PFSK-1 (cell line): ENCODE measurements at regions not wholly inside any gene's neighbourhood (a gene's known extent, or its start where the extent isn't known, plus 50 kb on each side); places are given as distances from the start of the nearest gene placed in this dataset.

Source experiments
- FOXP2 ChIP-seq: optimal IDR thresholded peaks from 2 replicates; pipeline ENCODE3; 2011; ENCODE audit warnings: borderline replicate concordance, control low read depth, inconsistent platforms; ENCODE audit not compliant: insufficient read depth; ENCODE audit errors: extremely low read length, extremely low read depth
- POLR2AphosphoS5 ChIP-seq: IDR thresholded peaks from 2 replicates; pipeline ENCODE4 v1.6.1; 2012; ENCODE audit warnings: low read depth, mild to moderate bottlenecking, control low read depth, low read length, moderate library complexity
- REST ChIP-seq, 2 experiments: IDR thresholded peaks; 2 replicates each; pipeline versions ENCODE4 v1.6.1 to v1.8.0; 2011 to 2012; ENCODE audit warnings: low read depth in 2 of 2, low read length in 2 of 2, control low read depth in 1 of 2, inconsistent platforms in 1 of 2, mild to moderate bottlenecking in 1 of 2, moderate library complexity in 1 of 2; ENCODE audit not compliant: insufficient read depth in 1 of 2
- SIN3A ChIP-seq: IDR thresholded peaks from 2 replicates; pipeline ENCODE4 v1.6.1; 2012; ENCODE audit warnings: mild to moderate bottlenecking, low read length, moderate library complexity, borderline replicate concordance; ENCODE audit not compliant: insufficient read depth
- TAF1 ChIP-seq: IDR thresholded peaks from 2 replicates; pipeline ENCODE4 v1.6.1; 2012; ENCODE audit warnings: low read length, control low read depth, borderline replicate concordance; ENCODE audit not compliant: insufficient read depth

- TF ChIP-seq SIN3A: no peak
- TF ChIP-seq POLR2AphosphoS5: no peak
- no peak for TF ChIP-seq REST (IDR thresholded peaks at IDR 0.05; ENCODE audit: insufficient read depth in 1 of 2, low read depth in 2 of 2, low read length in 2 of 2)
- no peak for TF ChIP-seq FOXP2
- TF ChIP-seq TAF1: no peak
Observed at GRCh38 chr1:212201461-212201860, 83.7 kb upstream of the PPP2R5A start.

- TF ChIP-seq FOXP2 (no peak), TAF1 (no peak), SIN3A (no peak), REST (IDR thresholded peaks at IDR 0.05; ENCODE audit: insufficient read depth in 1 of 2, low read depth in 2 of 2, low read length in 2 of 2) (no peak), POLR2AphosphoS5 (no peak)
Observed at GRCh38 chr1:212203630-212204029, 81.6 kb upstream of the PPP2R5A start.

GRCh38 chr1:212205006-212205405 lies 80.2 kb upstream of the PPP2R5A start:
- TF ChIP-seq SIN3A (no peak), POLR2AphosphoS5 (no peak), REST (IDR thresholded peaks at IDR 0.05; ENCODE audit: insufficient read depth in 1 of 2, low read depth in 2 of 2, low read length in 2 of 2) (no peak), TAF1 (no peak), FOXP2 (no peak)

- TF ChIP-seq FOXP2 (no peak), TAF1 (no peak), POLR2AphosphoS5 (no peak), SIN3A (no peak), REST (IDR thresholded peaks at IDR 0.05; ENCODE audit: insufficient read depth in 1 of 2, low read depth in 2 of 2, low read length in 2 of 2) (no peak)
Observed at GRCh38 chr1:212205843-212206242, 79.4 kb upstream of the PPP2R5A start.

- TF ChIP-seq REST (IDR thresholded peaks at IDR 0.05; ENCODE audit: insufficient read depth in 1 of 2, low read depth in 2 of 2, low read length in 2 of 2) (no peak), FOXP2 (no peak), SIN3A (no peak), TAF1 (no peak), POLR2AphosphoS5 (no peak)
Observed at GRCh38 chr1:212207118-212207517, 78.1 kb upstream of the PPP2R5A start.
